Keratinocyte (primary cell): ENCODE measurements at regions not wholly inside any gene's neighbourhood (a gene's known extent, or its start where the extent isn't known, plus 50 kb on each side); places are given as distances from the start of the nearest gene placed in this dataset.

ENCODE experiments used
- EZH2 ChIP-seq: IDR thresholded peaks from one replicate; pipeline ENCODE4 v1.6.1; 2012; ENCODE audit warnings: inconsistent platforms, mild to moderate bottlenecking, low read length, moderate library complexity
- TF ChIP-seq, protein P1 (sequence below), 3 experiments: IDR thresholded peaks in 1 of 3; conservative IDR thresholded peaks in 1 of 3; optimal IDR thresholded peaks in 1 of 3; 2 replicates in 2 of 3; 3 replicates in 1 of 3; pipeline versions ENCODE3 to v1.5.1; 2011; ENCODE audit warnings: low read length in 3 of 3, mild to moderate bottlenecking in 3 of 3, moderate library complexity in 2 of 3, control low read depth in 1 of 3, inconsistent platforms in 1 of 3; ENCODE audit not compliant: insufficient read depth in 2 of 3; ENCODE audit errors: extremely low read depth in 1 of 3

DNA sequence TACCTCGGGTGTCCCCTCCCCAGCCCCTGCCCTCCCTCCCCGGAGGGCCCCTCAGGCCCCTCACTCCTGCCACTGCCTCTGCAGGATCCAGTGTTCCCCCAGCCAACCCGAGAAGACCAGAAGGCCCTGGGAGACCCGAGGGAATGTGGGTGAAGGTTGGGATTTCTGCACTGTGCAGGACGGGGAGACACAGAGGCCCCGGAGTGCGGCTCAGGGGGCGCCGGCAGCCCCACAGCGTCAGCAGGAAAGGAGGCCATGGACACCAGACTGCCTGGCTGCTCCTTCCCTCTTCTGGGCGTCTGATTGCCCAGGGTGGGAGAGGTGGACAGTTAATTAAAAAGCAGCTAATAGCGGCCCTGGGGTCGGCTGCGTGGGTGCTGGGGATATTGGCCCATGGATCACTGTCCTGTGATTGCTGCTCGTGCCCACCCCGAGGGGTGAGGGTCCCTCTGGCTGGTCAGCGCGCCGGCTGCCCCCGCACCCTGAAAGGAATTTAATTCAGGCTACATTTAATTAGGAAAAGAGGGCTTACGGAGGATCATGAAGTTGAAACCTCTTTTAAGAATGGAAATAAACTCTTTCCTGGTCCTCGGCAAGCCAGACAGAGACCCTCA lies 57.8 kb upstream of the NKX1-1 start:
- TF ChIP-seq, protein P1, sequence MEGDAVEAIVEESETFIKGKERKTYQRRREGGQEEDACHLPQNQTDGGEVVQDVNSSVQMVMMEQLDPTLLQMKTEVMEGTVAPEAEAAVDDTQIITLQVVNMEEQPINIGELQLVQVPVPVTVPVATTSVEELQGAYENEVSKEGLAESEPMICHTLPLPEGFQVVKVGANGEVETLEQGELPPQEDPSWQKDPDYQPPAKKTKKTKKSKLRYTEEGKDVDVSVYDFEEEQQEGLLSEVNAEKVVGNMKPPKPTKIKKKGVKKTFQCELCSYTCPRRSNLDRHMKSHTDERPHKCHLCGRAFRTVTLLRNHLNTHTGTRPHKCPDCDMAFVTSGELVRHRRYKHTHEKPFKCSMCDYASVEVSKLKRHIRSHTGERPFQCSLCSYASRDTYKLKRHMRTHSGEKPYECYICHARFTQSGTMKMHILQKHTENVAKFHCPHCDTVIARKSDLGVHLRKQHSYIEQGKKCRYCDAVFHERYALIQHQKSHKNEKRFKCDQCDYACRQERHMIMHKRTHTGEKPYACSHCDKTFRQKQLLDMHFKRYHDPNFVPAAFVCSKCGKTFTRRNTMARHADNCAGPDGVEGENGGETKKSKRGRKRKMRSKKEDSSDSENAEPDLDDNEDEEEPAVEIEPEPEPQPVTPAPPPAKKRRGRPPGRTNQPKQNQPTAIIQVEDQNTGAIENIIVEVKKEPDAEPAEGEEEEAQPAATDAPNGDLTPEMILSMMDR (optimal IDR thresholded peaks at IDR 0.05 in 1 of 3, IDR thresholded peaks at IDR 0.05 in 1 of 3, conservative IDR thresholded peaks at IDR 0.05 in 1 of 3; ENCODE audit: extremely low read depth in 1 of 3, insufficient read depth in 2 of 3, low read length in 3 of 3): no peak
- no peak for TF ChIP-seq EZH2
